HG03457 (cell line): ENCODE measurements at regions not wholly inside any gene's neighbourhood (a gene's known extent, or its start where the extent isn't known, plus 50 kb on each side); places are given as distances from the start of the nearest gene placed in this dataset.
"Not testable (repeated sequence)": the region's sequence is repeated elsewhere in the genome, so short reads cannot be mapped to it uniquely, and the experiment has no call there.

Experiments used
- ATAC-seq: cut with Tn5 transposase; IDR thresholded peaks from one replicate; pipeline ENCODE4 v1.9.1; 2021; ENCODE audit warnings: moderate number of reproducible peaks; ENCODE audit not compliant: unreplicated experiment

DNA sequence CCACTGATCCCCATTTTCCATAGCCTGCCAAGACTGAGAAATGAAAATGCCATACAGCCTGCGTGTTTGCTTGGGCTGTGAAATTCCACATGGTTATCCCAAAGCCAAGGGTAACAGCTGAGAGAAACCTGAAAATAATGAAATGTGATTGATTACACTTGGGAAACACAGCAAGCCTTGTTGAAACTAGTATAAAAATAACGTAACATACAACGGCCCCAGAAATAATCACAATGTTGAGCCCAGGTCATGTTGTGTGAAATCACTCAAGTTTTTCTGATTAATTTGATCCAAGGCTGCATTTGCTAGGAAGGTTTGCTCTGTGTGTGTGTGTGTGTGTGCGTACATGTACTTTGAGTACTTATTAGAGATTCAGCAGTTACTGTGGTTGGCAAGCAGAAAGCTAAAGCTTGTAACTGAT is 269.0 kb downstream of the OXSM start:
- ATAC-seq: no peak

- no peak for ATAC-seq
Measured at GRCh38 chr3:26061947-26062346, 272.1 kb downstream of the OXSM start.

DNA sequence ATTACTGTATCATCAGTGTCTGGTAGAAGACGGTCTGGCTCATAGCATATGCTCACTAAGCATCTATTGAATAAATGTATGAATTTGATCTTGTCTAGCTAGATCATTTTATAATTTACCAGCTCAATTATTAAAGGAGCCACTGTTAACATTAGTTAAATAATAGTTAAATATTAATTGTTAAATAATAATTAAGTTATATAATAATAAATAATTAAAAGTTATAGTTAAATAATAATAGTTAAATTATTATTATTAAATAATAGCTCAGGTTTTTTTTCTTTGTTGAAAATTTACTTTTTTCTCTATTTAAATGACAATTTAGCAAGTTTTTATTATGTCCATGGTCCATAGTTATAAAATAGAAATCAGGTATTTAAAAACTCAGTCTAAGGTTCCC is 274.4 kb downstream of the OXSM start:
- no peak for ATAC-seq

DNA sequence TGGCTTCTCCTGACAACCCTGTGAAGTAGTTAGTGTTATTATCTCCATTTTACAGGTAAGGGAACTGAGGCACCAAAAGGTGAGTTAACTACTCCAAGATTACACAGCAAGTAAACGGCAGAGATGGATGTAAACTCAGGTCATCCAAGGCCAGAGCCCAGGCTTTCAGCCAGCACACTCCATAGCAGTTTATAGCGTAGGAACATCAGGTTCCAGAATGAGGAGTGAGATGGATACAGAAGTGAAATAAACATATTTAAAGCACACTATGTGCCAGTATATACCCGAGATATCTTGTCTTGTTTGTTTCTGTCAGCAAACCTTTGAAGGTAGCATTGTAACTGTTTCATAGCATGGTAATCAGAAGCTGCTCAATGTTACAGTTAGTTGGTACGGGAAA is 279.0 kb downstream of the OXSM start:
- no peak for ATAC-seq

- no peak for ATAC-seq
Measured at GRCh38 chr3:26070854-26071253, 281.0 kb downstream of the OXSM start.

- ATAC-seq: no peak
Measured at GRCh38 chr3:26074080-26074479, 284.2 kb downstream of the OXSM start.

DNA sequence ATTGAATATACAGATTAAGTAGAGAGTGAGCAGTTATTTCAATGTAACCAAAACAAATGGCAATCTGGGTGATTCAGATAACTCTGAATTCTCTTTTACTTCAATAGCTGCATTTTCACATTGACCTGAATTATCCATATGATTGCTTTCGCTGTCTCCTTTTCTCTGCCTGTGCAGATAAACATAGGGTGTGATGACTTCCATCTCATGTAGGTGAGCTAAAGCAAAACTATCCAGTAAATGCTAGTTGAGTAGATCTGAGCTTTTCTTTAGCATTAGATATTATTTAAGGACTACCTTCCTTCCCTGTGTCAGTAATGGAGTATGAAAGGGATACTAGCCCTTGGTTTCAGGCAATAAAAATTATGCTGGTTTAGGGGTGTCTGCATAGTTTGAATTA is 288.6 kb downstream of the OXSM start:
- ATAC-seq: no peak

- no peak for ATAC-seq
Measured at GRCh38 chr3:26081166-26081565, 291.3 kb downstream of the OXSM start.

- ATAC-seq: no peak
Measured at GRCh38 chr3:26081806-26082205, 291.9 kb downstream of the OXSM start.

DNA sequence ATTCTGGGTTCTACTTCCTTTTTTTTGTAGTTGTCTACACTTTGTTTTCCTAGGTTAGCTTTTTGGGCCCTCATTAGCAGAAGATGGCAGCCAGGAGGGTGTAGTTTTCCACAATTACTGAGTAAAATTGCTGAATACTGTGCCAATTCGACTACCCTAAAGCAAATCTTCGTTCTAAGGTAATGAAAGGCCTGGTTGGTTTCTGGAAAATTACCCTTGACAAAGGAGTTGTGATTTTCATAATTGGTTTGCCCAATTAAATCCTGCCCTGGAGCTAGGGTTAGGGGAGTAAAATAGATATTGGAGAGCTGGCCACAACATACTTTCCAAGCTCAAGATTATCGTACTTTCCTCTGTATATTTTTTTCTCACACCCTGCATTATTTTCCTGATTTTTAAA is 293.0 kb downstream of the OXSM start:
- ATAC-seq: no peak

GRCh38 chr3:26084629-26085028 is 294.7 kb downstream of the OXSM start:
- no peak for ATAC-seq

GRCh38 chr3:26087751-26088150 is 297.9 kb downstream of the OXSM start:
- no peak for ATAC-seq

GRCh38 chr3:26089249-26089648 is 299.4 kb downstream of the OXSM start:
- ATAC-seq: no peak

GRCh38 chr3:26090589-26090988 is 300.7 kb downstream of the OXSM start:
- ATAC-seq: no peak

DNA sequence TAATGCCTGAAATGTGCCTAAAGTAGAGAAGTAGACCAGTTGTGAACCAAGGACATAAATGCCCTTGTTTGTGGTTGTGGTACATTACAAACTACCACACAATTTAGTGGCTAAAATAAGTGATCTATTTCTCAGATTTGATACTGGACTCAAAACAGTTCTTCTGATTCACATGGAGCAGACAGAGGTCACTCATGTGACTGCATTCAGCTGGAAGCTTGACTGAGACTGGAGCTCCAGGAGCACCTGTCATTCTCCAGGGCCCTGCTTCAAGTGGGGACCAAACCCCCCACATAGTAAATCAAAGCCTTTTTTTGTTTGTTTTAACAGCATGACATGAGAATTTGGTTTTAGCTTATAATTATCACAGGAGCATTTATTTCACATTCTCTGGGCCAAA is 301.2 kb downstream of the OXSM start:
- no peak for ATAC-seq

- no peak for ATAC-seq
Measured at GRCh38 chr3:26091626-26092025, 301.7 kb downstream of the OXSM start.

- not testable (repeated sequence) for ATAC-seq
Measured at GRCh38 chr3:26097111-26097510, 307.2 kb downstream of the OXSM start.

- ATAC-seq: no peak
Measured at GRCh38 chr3:26099692-26100091, 309.8 kb downstream of the OXSM start.

DNA sequence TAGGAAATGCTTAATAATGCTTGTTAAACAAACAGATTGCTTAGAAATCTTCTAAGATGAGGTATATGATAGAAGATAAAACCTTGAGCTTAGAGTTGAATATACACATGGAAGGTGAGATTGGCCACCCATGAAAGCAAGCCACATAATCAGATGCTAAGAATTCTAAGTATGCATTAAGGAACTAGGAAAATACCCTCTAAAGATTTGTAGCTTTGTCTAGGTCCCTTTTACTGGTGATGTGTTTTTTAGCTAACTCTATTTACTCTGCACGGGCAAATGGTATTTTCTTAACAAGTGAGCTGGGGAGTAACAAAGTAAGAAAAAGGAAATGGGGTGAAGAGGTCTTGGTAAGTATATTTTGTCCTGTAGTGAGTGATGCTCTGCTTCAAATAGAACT is 310.3 kb downstream of the OXSM start:
- no peak for ATAC-seq

GRCh38 chr3:26102376-26102775 is 312.5 kb downstream of the OXSM start:
- no peak for ATAC-seq

GRCh38 chr3:26104851-26105251 is 315.0 kb downstream of the OXSM start:
- no peak for ATAC-seq

DNA sequence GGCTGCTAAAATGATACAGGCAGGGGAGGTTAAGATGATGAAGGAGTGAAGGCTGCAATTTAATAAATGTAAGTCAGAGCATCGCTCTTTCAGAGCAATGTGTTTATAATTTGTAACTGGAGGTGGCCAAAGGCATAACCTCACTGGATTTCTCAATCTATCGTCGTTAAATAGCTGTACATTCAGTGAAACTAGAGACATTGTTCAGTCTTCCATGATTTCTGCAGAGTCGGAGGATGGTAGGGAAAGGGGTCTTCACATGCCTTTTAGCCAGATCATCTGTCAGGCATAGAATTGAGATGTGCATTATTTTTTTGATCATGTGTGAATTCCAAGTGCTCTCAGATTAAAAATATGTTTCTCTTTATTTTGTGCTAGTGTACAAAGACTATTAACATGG is 315.4 kb downstream of the OXSM start:
- no peak for ATAC-seq

GRCh38 chr3:26106228-26106627 is 316.3 kb downstream of the OXSM start:
- no peak for ATAC-seq
